ENCODE measurements at regions not wholly inside any gene's neighbourhood (a gene's known extent, or its start where the extent isn't known, plus 50 kb on each side); places are given as distances from the start of the nearest gene placed in this dataset.
"Not testable (repeated sequence)": the region's sequence is repeated elsewhere in the genome, so short reads cannot be mapped to it uniquely, and the experiment has no call there.

DNA sequence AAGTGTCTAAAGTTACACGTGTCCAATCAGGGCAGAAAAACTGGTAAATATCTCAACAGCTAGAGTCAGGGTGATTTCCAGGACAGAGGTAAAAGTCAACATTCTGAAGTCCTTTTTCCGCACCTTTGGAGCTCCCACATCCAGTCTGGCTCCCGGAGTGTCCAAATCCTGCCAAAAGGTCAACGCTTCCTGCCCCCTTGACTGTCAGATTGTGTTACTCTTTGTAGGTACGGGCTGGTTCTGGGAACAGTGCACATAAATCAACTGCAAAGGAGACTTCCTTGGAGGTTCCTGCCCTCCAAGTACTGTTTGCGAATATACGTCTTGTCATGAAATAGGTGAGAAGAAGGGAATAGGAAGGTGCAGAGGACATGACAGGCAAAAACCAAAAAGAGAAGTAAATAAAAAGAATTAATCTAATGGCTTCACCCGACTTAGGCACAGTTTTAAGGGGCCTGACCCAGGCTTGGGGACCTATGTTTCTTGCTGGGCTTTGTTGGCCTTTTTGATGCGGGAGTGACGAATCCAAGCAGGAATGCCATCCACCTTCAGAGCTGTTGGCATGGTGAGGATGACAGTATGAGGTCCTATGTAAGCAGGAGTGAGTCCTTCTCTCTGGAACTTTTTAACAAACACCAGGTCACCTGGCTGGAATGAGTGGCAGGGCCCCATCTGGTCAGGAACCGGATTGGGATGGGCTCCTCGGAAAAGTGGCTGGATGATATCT lies 155.4 kb downstream of the TRIM27 start:
- DNase-seq (ENCODE audit: low spot score) = no peak

DNA sequence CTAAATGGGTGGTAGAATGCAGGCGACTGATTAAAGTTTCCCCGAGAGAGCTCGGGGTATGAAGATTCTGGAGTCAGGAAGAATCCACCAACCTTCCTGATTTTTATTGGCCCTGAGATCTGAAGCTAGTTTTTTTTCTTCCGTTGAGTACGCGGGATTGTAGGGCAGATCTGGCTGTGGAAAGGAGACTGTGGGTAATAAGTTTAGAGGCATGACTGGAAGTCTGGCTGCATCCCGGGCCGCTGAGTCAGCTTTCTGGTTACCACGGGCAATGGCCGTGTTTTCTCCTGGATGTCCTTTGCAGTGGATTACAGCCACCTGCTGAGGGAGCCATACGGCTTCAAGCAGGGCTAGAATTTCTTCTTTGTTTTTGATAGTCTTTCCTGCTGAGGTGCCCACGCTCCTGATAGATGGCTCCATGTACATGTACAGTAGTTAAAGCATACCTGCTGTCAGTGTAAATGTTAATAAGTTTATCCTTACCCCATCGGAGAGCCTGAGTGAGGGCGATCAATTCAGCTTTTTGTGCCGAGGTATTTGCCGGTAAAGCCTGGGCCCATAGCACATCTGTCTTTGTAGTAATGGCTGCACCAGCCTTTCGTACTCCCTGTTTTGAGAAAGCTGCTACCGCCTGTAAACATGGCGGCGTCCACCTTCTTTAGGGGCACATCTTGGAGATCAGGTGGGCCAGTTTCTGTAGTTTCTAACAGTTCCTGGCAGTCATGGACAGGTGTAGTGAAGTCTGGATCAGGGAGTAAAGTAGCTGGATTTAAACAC lies 154.0 kb downstream of the TRIM27 start:
- no peak for DNase-seq (ENCODE audit: low spot score)

DNA sequence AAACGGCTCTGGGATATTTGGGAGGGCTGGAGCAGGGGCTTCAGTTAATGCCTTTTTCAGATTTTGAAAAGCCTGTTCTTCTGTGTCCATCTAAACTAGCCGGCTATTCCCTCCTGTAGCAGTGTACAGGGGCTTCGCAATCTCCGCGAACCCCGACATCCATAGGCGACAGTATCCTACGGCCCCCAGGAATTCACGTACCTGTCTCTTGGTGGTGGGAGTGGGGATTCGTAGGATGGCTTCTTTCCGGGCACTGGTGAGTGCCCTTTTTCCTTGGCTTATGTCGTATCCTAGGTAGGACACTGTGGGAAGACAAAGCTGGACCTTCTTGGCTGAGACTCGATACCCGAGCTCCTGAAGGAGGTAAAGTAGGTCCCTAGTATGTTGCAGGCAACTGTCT lies 153.1 kb downstream of the TRIM27 start:
- no peak for DNase-seq (ENCODE audit: low spot score)

DNA sequence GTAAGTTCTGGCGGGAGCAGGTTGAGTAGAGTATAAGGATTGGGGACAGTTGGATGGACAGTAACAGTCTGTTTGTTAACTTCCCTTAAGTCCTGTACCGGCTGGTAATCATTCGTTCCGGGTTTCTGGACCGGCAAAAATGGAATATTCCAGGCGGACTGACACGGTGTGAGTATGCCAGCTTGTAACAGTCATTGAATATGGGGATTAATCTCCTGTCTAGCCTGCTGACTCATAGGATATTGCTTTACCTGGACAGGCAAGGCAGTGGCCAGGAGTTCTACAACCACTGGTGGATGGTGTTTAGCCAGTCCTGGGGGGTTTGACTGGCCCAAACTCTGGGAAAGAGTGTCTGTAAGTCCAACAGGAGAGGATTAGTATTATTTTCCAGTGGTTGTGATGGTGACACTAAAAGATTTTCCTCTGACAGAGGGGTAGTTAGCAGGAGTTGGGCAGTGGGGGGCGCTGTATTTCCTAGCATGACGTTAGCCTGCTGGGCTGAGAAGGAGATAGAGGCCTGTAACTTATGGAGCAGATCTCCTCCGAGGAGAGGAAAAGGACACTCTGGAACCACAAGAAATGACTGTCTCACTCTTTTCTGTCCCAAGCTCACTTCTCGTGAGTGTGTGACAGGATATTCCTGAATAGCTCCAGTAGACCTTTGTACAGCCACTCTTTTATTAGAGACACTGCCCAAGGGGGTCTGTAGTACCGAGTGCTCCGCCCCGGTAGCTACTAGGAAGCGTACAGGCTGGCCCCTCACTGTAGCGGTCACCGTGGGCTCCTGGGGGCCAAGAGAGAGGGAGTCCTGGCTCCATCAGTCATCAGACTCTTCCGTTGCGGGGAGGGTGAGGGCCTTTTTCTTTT lies 152.2 kb downstream of the TRIM27 start:
- DNase-seq (ENCODE audit: low spot score) = no peak

DNA sequence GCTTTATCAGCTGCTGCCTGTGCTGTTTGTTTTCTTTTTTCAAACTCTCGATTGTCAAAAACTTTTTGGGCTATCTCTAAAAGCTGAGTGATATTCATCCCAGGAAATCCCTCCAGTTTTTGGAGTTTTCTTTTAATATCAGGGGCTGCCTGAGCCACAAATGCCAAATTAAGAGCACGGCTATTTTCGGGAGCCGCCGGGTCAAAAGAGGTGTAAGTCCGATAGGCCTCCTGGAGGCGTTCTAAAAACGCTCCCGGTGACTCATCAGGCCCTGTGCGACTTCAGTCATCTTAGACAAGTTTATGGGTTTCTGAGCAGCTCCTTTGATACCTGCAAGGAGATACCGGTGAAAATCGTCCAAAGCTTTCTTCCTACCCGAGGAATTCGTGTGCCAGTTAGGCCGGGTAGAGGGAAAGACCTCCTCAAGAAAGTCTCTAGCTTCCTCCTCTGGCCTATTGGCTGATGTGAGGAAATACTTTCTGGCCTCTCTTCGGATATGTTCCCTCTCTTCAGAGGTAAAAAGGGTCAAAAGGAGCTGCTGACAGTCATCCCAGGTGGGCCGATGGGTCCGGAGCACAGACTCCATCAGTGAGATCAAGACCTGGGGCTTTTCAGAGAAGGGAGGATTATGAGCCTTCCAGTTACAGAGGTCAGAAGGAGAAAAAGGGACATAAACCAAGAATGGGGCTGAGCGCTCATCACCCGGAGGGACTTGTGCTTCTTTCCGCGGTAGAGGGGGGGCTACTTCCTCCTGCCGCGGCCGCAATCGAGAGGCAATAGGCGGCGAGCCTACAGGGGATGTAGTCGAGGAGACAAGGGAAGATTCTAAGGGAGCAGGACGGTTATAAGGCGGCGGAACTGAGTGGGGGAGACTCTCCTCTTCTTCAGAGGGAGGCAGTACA lies 151.1 kb downstream of the TRIM27 start:
- DNase-seq (ENCODE audit: low spot score) = no peak

DNA sequence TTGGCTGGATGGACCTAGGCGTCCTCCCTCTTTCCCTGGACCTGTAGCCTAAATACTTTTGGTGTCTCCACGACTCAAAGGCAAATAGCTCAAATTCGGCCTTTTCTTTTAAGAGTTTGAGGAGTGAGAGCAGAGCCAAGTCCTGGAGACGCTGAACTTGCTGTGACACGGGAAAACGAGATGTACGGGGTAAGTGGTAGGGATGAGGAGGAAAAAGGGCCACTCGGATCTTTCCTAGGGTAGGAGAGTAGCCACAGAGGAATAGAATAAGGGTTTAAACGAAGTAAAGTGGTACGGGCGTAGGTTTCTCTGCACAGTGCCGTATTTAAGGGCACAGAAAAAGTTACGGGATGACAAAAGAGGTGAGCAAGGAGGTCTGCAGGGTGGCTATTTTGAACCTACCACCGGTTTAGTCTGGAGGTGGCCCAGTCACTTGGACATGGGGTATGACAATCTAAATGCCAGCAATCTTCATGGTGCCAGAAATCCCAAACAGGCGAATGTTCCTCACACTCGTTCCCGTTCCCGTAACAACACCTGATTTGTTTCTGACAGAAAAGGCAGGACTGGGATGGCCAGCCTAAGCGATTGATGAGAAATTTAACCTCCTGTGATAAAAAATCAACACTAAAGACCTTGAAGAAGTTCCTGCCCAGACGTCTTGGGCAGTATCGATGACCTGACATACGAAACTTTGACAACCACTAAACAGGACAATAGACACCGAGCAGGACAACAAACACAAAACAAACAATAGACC lies 149.3 kb downstream of the TRIM27 start:
- no peak for DNase-seq (ENCODE audit: low spot score)

DNA sequence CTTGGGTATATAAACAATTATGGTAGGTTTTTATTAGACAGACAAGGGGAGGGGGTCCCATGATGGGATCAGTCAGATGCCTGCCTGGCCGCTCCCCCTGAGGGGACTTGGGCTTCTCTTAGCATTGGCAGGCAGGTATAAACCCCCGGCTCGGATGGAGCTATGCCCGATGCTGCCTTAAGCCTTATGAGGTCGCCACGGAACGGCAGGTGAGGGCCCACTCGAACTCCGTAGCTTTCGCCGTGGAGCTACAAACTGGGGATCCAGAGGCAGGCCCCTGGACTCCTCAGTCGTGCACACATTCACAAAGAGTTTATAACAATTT lies 148.8 kb downstream of the TRIM27 start:
- no peak for DNase-seq (ENCODE audit: low spot score)

- no peak for DNase-seq (ENCODE audit: low spot score)
These were observed 148.2 kb downstream of the TRIM27 start for GRCh38 chr6:28775405-28776129.

DNA sequence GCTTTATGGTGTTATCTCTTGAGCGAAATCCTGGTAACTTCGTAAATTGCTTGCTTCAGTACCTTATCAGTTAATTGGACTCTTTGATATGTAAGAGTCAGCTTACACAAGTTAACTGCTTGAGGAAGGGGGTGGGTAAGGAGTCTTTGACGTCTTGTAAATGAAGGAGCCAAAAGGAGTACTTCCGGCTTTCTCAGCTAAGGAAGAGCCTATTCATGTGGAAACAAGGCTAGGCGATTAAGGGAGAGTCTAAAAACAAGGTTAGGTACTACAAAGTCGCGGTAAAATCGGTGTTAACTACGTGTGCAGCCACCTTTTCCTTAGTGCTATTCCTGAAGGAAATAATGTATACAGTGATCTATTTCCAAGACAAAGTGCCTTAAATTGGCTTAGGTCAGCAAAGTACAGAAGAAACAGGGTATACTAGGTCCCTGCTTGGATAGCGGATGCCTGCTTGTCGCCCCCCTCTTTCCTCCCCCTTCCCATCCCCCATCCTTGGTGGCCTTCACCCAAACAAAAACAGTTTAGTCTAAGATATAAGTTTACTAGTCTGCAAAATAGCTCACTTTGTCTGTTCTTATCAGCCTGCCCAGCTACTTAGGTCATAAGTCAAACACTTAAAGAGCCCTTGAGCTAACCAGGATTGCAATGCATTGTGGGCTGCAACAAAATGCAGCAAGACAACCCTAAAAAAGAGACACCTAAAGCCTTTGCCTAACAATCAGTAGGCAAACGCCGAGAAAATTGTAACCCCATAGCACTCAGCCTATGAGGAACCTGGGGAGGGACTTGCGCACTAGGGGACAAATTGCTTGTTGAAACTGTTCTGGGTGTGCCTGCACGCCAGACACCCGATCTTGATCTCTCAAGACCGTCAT lies 147.3 kb downstream of the TRIM27 start:
- no peak for DNase-seq (ENCODE audit: low spot score)

- no peak for DNase-seq (ENCODE audit: low spot score)
These were observed 146.7 kb downstream of the TRIM27 start for GRCh38 chr6:28777147-28777461.

DNA sequence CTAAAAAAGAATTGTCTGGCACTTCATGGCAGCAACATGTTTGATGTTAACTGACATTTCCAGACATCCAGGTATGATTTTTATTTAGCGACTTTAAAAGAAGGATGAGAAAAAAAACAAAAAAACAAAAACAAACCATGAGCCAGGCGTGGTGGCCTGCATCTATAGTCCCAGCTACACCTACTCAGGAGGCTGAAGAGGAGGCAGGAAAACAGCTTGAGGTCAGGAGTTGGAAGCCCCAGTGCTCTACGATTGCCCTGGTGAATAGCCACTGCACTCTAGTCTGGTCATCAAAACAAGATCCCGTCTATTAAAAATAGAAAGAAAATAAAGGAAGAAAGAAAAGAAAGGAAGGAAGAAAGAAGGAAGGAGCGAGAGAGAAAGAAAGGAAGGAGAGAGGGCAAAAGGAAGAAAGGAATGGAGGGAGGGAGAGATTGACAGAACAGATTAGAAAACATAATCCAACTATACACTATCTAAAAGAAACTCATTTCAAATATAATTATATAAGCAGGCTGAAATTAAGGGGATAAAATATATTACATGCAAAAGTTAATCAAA lies 141.6 kb downstream of the TRIM27 start:
- no peak for DNase-seq (ENCODE audit: low spot score)

- DNase-seq (ENCODE audit: low spot score) = no peak
These were observed 137.7 kb downstream of the TRIM27 start for GRCh38 chr6:28785962-28786679.

DNA sequence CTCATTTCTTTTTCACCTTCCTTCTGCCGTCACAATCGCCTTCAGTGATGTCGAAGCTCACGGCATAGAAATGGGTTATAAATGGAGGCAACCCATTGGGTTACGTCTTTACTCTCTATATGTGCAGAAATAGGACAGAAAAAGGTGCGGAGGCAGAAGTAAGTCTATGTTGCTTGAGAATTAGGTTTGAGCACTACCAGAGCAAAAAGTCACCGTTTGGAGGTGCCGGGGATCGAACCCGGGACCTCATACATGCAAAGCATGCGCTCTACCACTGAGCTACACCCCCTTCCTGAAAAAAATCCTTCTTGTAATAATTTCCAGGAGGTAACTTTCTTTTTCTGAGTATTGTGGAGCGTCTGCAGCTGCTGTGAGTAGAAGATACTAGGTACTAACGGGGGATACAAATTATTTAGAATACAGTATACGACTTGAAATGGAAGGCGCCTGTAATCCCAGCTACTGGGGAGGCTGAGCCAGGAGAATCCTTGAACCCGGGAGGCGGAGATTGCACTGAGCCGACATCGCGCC lies 134.2 kb downstream of the TRIM27 start:
- no peak for DNase-seq (ENCODE audit: low spot score)

DNA sequence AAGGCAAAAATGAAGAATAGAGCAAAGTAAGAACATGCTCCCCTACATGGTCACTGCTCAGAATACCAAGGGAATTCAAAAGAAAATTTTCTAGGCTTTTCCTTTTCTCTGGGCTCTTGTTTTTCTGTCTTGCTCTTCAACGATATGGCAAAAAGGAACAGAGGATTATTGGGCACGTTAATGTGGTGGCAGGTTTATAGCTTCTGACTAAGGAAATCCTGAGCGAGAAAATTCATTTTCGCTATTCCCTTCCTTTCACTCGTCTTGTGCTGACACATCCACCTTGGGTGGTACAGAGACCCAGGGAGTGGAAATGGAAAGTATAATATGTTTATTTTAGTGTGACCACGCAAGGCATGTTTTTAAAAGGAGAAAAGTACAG lies 132.8 kb downstream of the TRIM27 start:
- no peak for DNase-seq (ENCODE audit: low spot score)

DNA sequence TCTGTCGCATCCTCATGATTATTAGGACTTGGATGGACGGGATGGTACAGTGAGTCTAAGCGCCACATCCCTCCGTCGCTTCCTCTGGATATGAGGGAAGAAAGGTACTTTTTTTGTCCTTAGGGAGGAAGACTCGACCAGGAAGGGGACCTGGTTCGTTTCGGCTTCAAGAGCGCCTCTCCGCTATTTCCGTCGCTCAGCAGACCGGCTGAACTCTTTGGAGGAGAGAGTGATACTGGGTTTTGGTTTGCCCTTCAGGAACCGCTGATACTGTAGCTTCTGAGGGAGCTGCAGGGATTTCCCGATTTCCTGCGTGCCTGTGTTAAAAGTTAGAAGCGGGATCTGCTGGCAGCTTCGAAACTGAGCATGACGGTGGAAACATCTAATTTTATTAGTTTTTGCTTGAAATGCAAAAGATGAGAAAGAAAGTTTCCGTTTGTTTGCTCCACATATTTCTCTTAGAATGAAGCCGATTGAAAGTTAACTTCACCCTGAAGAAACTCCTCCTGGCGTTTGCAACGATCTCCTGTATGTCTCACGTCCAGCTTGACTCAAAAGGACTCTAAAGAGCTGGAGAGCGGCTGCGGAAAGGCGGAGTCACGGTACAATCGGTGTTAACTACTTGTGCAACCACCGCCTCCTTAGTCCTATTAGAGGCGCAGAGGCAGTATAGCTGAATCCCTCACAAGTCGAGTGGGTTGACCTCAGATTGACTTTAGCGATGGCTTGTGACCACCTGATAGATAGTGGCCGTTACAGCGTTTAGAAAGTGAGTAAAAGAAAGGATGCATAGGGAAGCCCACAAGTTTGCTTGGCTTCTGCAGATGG lies 129.4 kb downstream of the TRIM27 start:
- no peak for DNase-seq (ENCODE audit: low spot score)

DNA sequence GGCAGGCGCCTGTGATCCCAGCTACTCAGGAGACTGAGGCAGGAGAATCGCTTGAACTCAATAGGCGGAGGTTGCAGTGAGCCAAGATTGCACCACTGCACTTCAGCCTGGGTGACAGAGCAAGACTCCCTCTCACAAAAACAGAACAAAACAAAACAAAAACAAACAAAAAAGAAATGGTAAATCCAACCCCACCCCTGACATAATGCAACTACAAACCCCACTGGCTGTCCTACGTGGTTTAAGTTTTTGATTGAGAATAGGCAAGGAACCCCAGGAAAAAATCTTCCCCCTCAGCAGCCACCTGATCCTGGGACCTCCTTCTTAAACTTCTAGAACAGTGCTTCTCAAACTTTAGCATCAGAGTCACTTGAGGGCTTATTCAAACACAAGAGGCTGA lies 123.1 kb downstream of the TRIM27 start:
- DNase-seq (ENCODE audit: low spot score) = not testable (repeated sequence)
